Transverse colon (tissue), 4 donors: ENCODE measurements at regions not wholly inside any gene's neighbourhood (a gene's known extent, or its start where the extent isn't known, plus 50 kb on each side); places are given as distances from the start of the nearest gene placed in this dataset.

Source experiments
- DNase-seq: peaks from one replicate; pipeline ENCODE4 v3.0.0-alpha.2; 2019
- H3K27ac ChIP-seq, 4 donors: fragments of 200-600 bp; sonication (generic); 2 replicates each; pipeline ENCODE4 v1.5.1; 2016 to 2018; ENCODE audit warnings: inconsistent platforms in 4 of 4
- H3K27me3 ChIP-seq: fragments of 200-600 bp; sonication (generic); 2 replicates; pipeline ENCODE4 v1.5.1; 2017; ENCODE audit warnings: inconsistent platforms
- H3K36me3 ChIP-seq, 4 donors: fragments of 200-600 bp; sonication (generic); 2 replicates each; pipeline ENCODE4 v1.5.1; 2017 to 2019; ENCODE audit warnings: inconsistent platforms in 4 of 4
- H3K4me1 ChIP-seq, 4 donors: fragments of 200-600 bp; sonication (generic); 2 replicates each; pipeline ENCODE4 v1.5.1; 2017 to 2020; ENCODE audit warnings: inconsistent platforms in 4 of 4
- H3K4me3 ChIP-seq, 4 donors: fragments of 200-600 bp; sonication (generic); 1 replicate in 1 of 4; 2 replicates in 3 of 4; pipeline versions ENCODE4 v1.5.1 to v1.6.1; 2017 to 2019; ENCODE audit warnings: inconsistent platforms in 4 of 4
- H3K9me3 ChIP-seq, 2 donors: fragments of 200-600 bp; sonication (generic); 2 replicates each; pipeline ENCODE4 v1.5.1; 2017 to 2019; ENCODE audit warnings: inconsistent platforms in 2 of 2
- CTCF ChIP-seq, 5 experiments: fragments of 200-600 bp in 3 of 5; fragments of 450-650 bp in 2 of 5; sonication (generic) in 3 of 5; IDR thresholded peaks; 1 replicate in 2 of 5; 2 replicates in 3 of 5; pipeline ENCODE4 v1.5.1; 2016 to 2017; ENCODE audit warnings: antibody characterized with exemption in 5 of 5, inconsistent platforms in 3 of 5, mild to moderate bottlenecking in 2 of 5, moderate library complexity in 1 of 5
- EP300 ChIP-seq: sonication (generic); formaldehyde crosslinking; IDR thresholded peaks from one replicate; pipeline ENCODE4 v1.6.1; 2017; ENCODE audit warnings: antibody characterized with exemption, low read depth
- POLR2A ChIP-seq: fragments of 450-650 bp; IDR thresholded peaks from one replicate; pipeline ENCODE4 v1.6.1; 2016; ENCODE audit warnings: antibody characterized with exemption, mild to moderate bottlenecking, moderate library complexity
- POLR2AphosphoS5 ChIP-seq, 3 donors: sonication (generic); formaldehyde crosslinking; IDR thresholded peaks; one replicate each; pipeline ENCODE4 v1.6.1; 2016; ENCODE audit warnings: antibody characterized with exemption in 3 of 3
- WGBS, 2 donors: methylation state at CpG; one replicate each; pipeline ENCODE4 v1.1.5; 2018; ENCODE audit warnings: low coverage in 1 of 2; 5-methylcytosine and 5-hydroxymethylcytosine counted together
- in situ Hi-C, 4 donors: fragments of 200-750 bp; cut with MboI; loops; one replicate each; pipeline versions ENCODE4 v1.15.0 to v1.15.1; 2017; ENCODE audit warnings: low sequenced_read_pairs in 3 of 4, low pct_ligation_motif_present in 1 of 4, low pct_unique_long_range_greater_than_20kb in 1 of 4
- intact Hi-C: fragments of 100-400 bp; cut with DNase I; formaldehyde crosslinking; loops from one replicate; pipeline ENCODE4 v1.15.1; 2023; ENCODE audit warnings: low total_unique reads

GRCh38 chr13:73603646-73604045 lies 530.6 kb downstream of the KLF12 start:
- in situ Hi-C loops (no loop called here), intact Hi-C loops (no loop called here)
- no peak for DNase-seq
- H3K4me3 ChIP-seq: no peak overlapping the region
- no peaks in the 10 kb centered on the region for H3K27me3 ChIP-seq
- WGBS, 2 donors: 77 to 93% methylated on average over 1 of the region's 1 CpG
- no peak overlapping the region for H3K27ac ChIP-seq
- TF ChIP-seq CTCF (IDR thresholded peaks at IDR 0.05) (no peak), POLR2A (no peak), POLR2AphosphoS5 (IDR thresholded peaks at IDR 0.05) (no peak), EP300 (no peak)
- H3K36me3 ChIP-seq: no peaks in the 10 kb centered on the region
- no peaks in the 10 kb centered on the region for H3K9me3 ChIP-seq
- peaks cover 0 to 4% (median 0%) of the 10 kb centered on the region in 4 donors for H3K4me1 ChIP-seq

- Histone ChIP-seq H3K9me3 (no peaks in the 10 kb centered on the region), H3K4me3 (no peak overlapping the region), H3K27me3 (no peaks in the 10 kb centered on the region), H3K4me1 (no peaks in the 10 kb centered on the region), H3K27ac (no peak overlapping the region), H3K36me3 (no peaks in the 10 kb centered on the region)
- in situ Hi-C loops (no loop called here), intact Hi-C loops (no loop called here)
- TF ChIP-seq CTCF (IDR thresholded peaks at IDR 0.05) (no peak), POLR2AphosphoS5 (IDR thresholded peaks at IDR 0.05) (no peak), POLR2A (no peak), EP300 (no peak)
- no peak for DNase-seq
- WGBS, 2 donors: 86 to 90% methylated on average over 5 of the region's 5 CpGs
Measured at GRCh38 chr13:73602295-73602694, 531.9 kb downstream of the KLF12 start.

- TF ChIP-seq CTCF (IDR thresholded peaks at IDR 0.05) (no peak), POLR2A (no peak), POLR2AphosphoS5 (IDR thresholded peaks at IDR 0.05) (no peak), EP300 (no peak)
- DNase-seq: no peak
- Histone ChIP-seq H3K4me1 (no peaks in the 10 kb centered on the region), H3K4me3 (no peak overlapping the region), H3K9me3 (no peaks in the 10 kb centered on the region), H3K27me3 (no peaks in the 10 kb centered on the region), H3K27ac (no peak overlapping the region), H3K36me3 (no peaks in the 10 kb centered on the region)
- intact Hi-C loops: no loop called here
- in situ Hi-C loops: no loop called here
- 93 to 98% methylated on average over 1 of the region's 1 CpG for WGBS, 2 donors
Measured at GRCh38 chr13:73601708-73602107, 532.5 kb downstream of the KLF12 start.

GRCh38 chr13:73599232-73600128 lies 534.7 kb downstream of the KLF12 start:
- Histone ChIP-seq H3K27ac (no peak overlapping the region), H3K27me3 (no peaks in the 10 kb centered on the region), H3K4me1 (no peaks in the 10 kb centered on the region), H3K9me3 (no peaks in the 10 kb centered on the region), H3K4me3 (no peak overlapping the region), H3K36me3 (no peaks in the 10 kb centered on the region)
- in situ Hi-C loops: no loop called here
- WGBS, 2 donors: 84 to 89% methylated on average over 7 to 9 of the region's 9 CpGs
- no peak for TF ChIP-seq POLR2A
- no peak for TF ChIP-seq POLR2AphosphoS5 (IDR thresholded peaks at IDR 0.05)
- no peak for TF ChIP-seq CTCF (IDR thresholded peaks at IDR 0.05)
- no peak for TF ChIP-seq EP300
- intact Hi-C loops: no loop called here
- DNase-seq: no peak
